Tibial nerve (tissue), 4 donors: ENCODE measurements at regions not wholly inside any gene's neighbourhood (a gene's known extent, or its start where the extent isn't known, plus 50 kb on each side); places are given as distances from the start of the nearest gene placed in this dataset.

Source experiments
- CTCF ChIP-seq, 5 experiments: fragments of 200-600 bp in 3 of 5; fragments of 450-650 bp in 2 of 5; sonication (generic) in 3 of 5; IDR thresholded peaks; one replicate each; pipeline ENCODE4 v1.5.1; 2016 to 2019; ENCODE audit warnings: antibody characterized with exemption in 5 of 5, mild to moderate bottlenecking in 3 of 5, moderate library complexity in 2 of 5
- EP300 ChIP-seq, 2 donors: sonication (generic); formaldehyde crosslinking; IDR thresholded peaks; one replicate each; pipeline ENCODE4 v1.6.1; 2017; ENCODE audit warnings: antibody characterized with exemption in 2 of 2, mild to moderate bottlenecking in 1 of 2
- POLR2A ChIP-seq, 2 donors: fragments of 450-650 bp; IDR thresholded peaks; one replicate each; pipeline ENCODE4 v1.6.1; 2017; ENCODE audit warnings: antibody characterized with exemption in 2 of 2, mild to moderate bottlenecking in 2 of 2, moderate library complexity in 2 of 2

GRCh38 chr16:35690413-35690812 lies 2231.0 kb downstream of the TP53TG3F start:
- TF ChIP-seq CTCF (IDR thresholded peaks at IDR 0.05) (no peak), POLR2A (IDR thresholded peaks at IDR 0.05) (no peak), EP300 (IDR thresholded peaks at IDR 0.05) (no peak)
